ENCODE measurements at regions not wholly inside any gene's neighbourhood (a gene's known extent, or its start where the extent isn't known, plus 50 kb on each side); places are given as distances from the start of the nearest gene placed in this dataset.

DNA sequence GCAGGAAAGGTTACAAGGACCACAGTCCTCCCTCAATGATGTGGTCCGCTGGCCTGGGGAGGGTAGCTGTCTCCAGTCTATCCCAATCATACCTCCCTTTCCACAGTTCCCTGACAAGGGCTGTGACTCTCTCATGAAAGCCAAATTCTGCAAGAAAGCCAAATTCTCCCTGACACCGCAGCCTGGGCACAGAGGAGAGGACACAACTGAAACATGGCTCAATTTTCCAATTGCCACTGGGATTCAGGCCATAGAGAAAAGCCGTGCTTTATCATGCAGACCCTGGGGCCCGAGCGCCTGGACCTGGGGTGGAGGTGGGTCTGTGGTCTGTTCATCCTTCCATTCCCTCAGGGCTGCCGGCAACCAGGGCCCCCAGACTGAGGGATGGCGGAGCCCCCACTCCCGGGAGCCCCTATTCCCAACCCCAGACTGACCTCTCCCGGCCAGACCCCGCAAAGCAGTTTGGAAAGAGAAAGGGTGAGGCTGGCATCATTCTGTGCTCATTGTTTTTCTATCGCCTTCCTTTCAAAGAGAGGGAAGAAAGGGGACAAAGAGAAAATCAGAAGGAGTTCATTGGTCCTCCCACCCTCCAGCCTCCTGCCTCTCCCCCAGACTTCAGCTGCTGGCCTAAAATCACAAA, 239.5 kb downstream of the BUD13 start:
- peak in 5 of 6 donors; percentile 22 to 88 (median 40) for DNase-seq (ENCODE audit: low read depth in 4 of 6, low spot score in 6 of 6)
- H3K4me1 ChIP-seq (ENCODE audit: control insufficient read depth, insufficient read depth, low read length) = peaks cover 31% of the 10 kb centered on the region
- H3K27ac ChIP-seq (ENCODE audit: low read depth, low read length) = no peak overlapping the region
- H3K36me3 ChIP-seq (ENCODE audit: control insufficient read depth, insufficient read depth, low read length) = no peaks in the 10 kb centered on the region
- peaks cover 6% of the 10 kb centered on the region for H3K27me3 ChIP-seq (ENCODE audit: control insufficient read depth, insufficient read depth, low read length)
- H3K4me3 ChIP-seq (ENCODE audit: low read depth, low read length) = no peak overlapping the region
- 60% methylated on average over 5 of the region's 11 CpGs for WGBS (ENCODE audit: insufficient coverage)
- peaks cover 6% of the 10 kb centered on the region for H3K9me3 ChIP-seq (ENCODE audit: control insufficient read depth, insufficient read depth, low read length)

DNA sequence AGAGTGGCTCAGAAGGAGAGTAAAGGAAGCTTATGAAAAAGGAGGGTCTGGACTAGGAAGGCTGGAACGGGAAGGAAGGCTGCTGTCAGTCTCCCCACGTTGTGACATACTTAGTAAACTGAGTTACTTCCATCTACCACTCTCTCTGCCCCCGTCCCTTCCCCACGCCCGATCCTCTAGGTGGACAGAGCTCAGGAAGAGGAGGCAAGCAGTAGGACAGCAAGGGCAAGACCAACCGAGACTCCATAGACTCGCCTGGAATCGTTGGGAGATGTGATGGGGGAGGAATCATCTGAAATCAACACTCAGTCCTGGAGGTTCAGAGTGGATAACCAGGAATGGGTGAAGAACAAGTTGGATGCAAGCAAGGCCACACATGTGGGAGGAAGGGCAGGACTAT, 240.7 kb downstream of the BUD13 start:
- Histone ChIP-seq H3K9me3 (ENCODE audit: control insufficient read depth, insufficient read depth, low read length) (peaks cover 6% of the 10 kb centered on the region), H3K4me1 (ENCODE audit: control insufficient read depth, insufficient read depth, low read length) (peaks cover 31% of the 10 kb centered on the region), H3K36me3 (ENCODE audit: control insufficient read depth, insufficient read depth, low read length) (no peaks in the 10 kb centered on the region), H3K4me3 (ENCODE audit: low read depth, low read length) (no peak overlapping the region), H3K27me3 (ENCODE audit: control insufficient read depth, insufficient read depth, low read length) (peaks cover 6% of the 10 kb centered on the region), H3K27ac (ENCODE audit: low read depth, low read length) (no peak overlapping the region)
- 94% methylated on average over 3 of the region's 8 CpGs for WGBS (ENCODE audit: insufficient coverage)
- DNase-seq (ENCODE audit: low read depth in 4 of 6, low spot score in 6 of 6) = no peak

GRCh38 chr11:116530705-116531104, 242.1 kb downstream of the BUD13 start:
- H3K4me1 ChIP-seq (ENCODE audit: control insufficient read depth, insufficient read depth, low read length) = peaks cover 22% of the 10 kb centered on the region
- H3K36me3 ChIP-seq (ENCODE audit: control insufficient read depth, insufficient read depth, low read length) = no peaks in the 10 kb centered on the region
- no peak overlapping the region for H3K4me3 ChIP-seq (ENCODE audit: low read depth, low read length)
- no CpG with 5 or more reads among the region's 2 CpGs for WGBS (ENCODE audit: insufficient coverage)
- DNase-seq (ENCODE audit: low read depth in 4 of 6, low spot score in 6 of 6) = no peak
- H3K27ac ChIP-seq (ENCODE audit: low read depth, low read length) = no peak overlapping the region
- H3K27me3 ChIP-seq (ENCODE audit: control insufficient read depth, insufficient read depth, low read length) = peaks cover 6% of the 10 kb centered on the region
- H3K9me3 ChIP-seq (ENCODE audit: control insufficient read depth, insufficient read depth, low read length) = peaks cover 6% of the 10 kb centered on the region

GRCh38 chr11:116529271-116529670, 243.5 kb downstream of the BUD13 start:
- WGBS (ENCODE audit: insufficient coverage) = 43% methylated on average over 2 of the region's 4 CpGs
- Histone ChIP-seq H3K27ac (ENCODE audit: low read depth, low read length) (no peak overlapping the region), H3K4me3 (ENCODE audit: low read depth, low read length) (no peak overlapping the region), H3K27me3 (ENCODE audit: control insufficient read depth, insufficient read depth, low read length) (peaks cover 6% of the 10 kb centered on the region), H3K4me1 (ENCODE audit: control insufficient read depth, insufficient read depth, low read length) (peaks cover 14% of the 10 kb centered on the region), H3K36me3 (ENCODE audit: control insufficient read depth, insufficient read depth, low read length) (no peaks in the 10 kb centered on the region), H3K9me3 (ENCODE audit: control insufficient read depth, insufficient read depth, low read length) (peaks cover 6% of the 10 kb centered on the region)
- DNase-seq (ENCODE audit: low read depth in 4 of 6, low spot score in 6 of 6) = no peak

DNA sequence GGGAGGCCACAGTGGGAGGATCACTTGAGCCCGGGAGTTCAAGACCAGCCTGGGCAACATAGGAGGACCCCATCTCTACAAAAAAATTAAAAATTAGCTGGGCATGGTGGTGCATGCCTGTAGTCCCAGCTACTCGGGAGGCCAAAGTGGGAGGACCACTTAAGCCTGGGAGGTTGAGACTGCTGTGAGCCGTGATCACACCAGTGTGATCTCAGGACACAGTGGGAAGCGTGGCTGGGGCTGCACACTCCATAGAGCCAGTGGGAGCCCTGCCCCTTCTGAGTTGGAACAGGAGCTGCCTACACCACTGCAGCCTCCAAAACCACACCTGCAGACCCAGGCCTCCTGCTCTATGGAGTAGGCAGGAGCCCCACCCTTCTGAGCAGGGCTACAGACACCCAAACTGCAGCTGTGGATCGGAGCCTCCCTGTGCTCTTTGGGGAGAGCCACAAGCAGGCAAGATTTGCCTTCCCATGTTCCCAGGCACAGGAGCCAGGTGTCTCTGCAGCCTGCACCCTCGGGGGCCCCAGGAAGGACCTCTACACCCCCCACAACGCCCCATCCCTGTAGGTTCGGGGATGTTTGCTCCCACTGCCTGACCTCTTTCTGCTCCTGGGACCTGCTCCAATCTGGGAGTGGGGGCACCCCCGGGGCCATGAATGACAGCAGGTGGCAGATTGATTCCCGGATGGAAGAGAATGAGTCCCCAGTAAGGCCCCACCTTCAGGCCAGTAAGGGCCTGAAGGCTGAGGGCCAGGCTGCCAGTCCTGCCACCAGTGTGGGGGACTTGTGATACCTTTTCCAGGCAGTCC, 245.4 kb downstream of the BUD13 start:
- Histone ChIP-seq H3K4me1 (ENCODE audit: control insufficient read depth, insufficient read depth, low read length) (no peaks in the 10 kb centered on the region), H3K27me3 (ENCODE audit: control insufficient read depth, insufficient read depth, low read length) (peaks cover 6% of the 10 kb centered on the region), H3K27ac (ENCODE audit: low read depth, low read length) (no peak overlapping the region), H3K4me3 (ENCODE audit: low read depth, low read length) (no peak overlapping the region), H3K36me3 (ENCODE audit: control insufficient read depth, insufficient read depth, low read length) (no peaks in the 10 kb centered on the region), H3K9me3 (ENCODE audit: control insufficient read depth, insufficient read depth, low read length) (peaks cover 6% of the 10 kb centered on the region)
- no peak for DNase-seq (ENCODE audit: low read depth in 4 of 6, low spot score in 6 of 6)
- 95% methylated on average over 9 of the region's 10 CpGs for WGBS (ENCODE audit: insufficient coverage)

DNA sequence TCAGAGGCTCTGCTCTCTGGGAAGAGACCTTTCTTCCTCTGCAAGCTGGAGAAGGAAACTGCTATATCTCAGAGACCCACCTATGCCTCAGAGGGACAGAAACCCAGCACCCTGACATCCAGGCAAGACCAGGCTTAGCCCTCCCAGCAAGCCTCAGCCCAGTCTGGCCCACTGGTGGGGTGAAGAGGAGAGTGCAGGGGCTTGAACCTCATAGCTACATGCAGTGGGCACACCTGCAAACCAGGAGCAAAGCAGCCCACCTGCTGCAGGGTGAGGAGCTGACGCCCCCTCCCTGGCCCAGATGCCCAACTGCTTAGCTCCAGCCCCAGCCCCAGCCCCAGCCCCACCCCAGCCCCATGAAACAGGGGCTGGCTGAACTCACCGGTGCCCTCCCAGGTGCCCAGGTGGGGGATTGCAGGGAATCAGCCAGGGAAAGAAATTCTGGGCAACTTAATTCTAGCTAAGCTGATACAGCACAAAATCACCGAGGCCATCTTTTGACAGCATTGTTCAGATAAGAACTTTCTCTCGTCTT, 246.8 kb downstream of the BUD13 start:
- H3K4me3 ChIP-seq (ENCODE audit: low read depth, low read length) = no peak overlapping the region
- peaks cover 4% of the 10 kb centered on the region for H3K27me3 ChIP-seq (ENCODE audit: control insufficient read depth, insufficient read depth, low read length)
- H3K4me1 ChIP-seq (ENCODE audit: control insufficient read depth, insufficient read depth, low read length) = no peaks in the 10 kb centered on the region
- no peak overlapping the region for H3K27ac ChIP-seq (ENCODE audit: low read depth, low read length)
- H3K9me3 ChIP-seq (ENCODE audit: control insufficient read depth, insufficient read depth, low read length) = peaks cover 2% of the 10 kb centered on the region
- no peak for DNase-seq (ENCODE audit: low read depth in 4 of 6, low spot score in 6 of 6)
- no peaks in the 10 kb centered on the region for H3K36me3 ChIP-seq (ENCODE audit: control insufficient read depth, insufficient read depth, low read length)
- 100% methylated on average over 2 of the region's 4 CpGs for WGBS (ENCODE audit: insufficient coverage)

- no peak for DNase-seq (ENCODE audit: low read depth in 4 of 6, low spot score in 6 of 6)
- WGBS (ENCODE audit: insufficient coverage) = 100% methylated on average over 4 of the region's 5 CpGs
- Histone ChIP-seq H3K27ac (ENCODE audit: low read depth, low read length) (no peak overlapping the region), H3K4me3 (ENCODE audit: low read depth, low read length) (no peak overlapping the region), H3K9me3 (ENCODE audit: control insufficient read depth, insufficient read depth, low read length) (peaks cover 1% of the 10 kb centered on the region), H3K4me1 (ENCODE audit: control insufficient read depth, insufficient read depth, low read length) (peaks cover 3% of the 10 kb centered on the region), H3K36me3 (ENCODE audit: control insufficient read depth, insufficient read depth, low read length) (no peaks in the 10 kb centered on the region), H3K27me3 (ENCODE audit: control insufficient read depth, insufficient read depth, low read length) (no peaks in the 10 kb centered on the region)
Observed at GRCh38 chr11:116519499-116519898, 253.3 kb downstream of the BUD13 start.

DNA sequence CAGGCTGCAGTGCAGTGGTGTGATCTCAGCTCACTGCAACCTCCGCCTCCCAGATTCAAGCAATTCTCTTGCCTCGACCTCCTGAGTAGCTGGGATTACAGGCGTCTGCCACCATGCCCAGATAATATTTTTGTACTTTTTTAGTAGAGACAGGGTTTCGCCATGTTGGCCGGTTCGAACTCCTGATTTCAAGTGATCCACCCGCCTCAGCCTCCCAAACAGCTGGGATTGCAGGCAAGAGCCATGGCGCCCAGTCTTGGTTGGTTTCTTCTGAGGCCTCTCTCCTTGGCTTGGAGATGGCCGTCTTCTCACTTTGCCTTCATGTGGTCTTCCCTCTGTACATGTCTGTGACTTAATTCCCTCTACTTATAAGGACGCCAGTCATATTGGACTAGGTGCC, 254.6 kb downstream of the BUD13 start:
- peaks cover 1% of the 10 kb centered on the region for H3K9me3 ChIP-seq (ENCODE audit: control insufficient read depth, insufficient read depth, low read length)
- peaks cover 3% of the 10 kb centered on the region for H3K4me1 ChIP-seq (ENCODE audit: control insufficient read depth, insufficient read depth, low read length)
- no peaks in the 10 kb centered on the region for H3K36me3 ChIP-seq (ENCODE audit: control insufficient read depth, insufficient read depth, low read length)
- no peaks in the 10 kb centered on the region for H3K27me3 ChIP-seq (ENCODE audit: control insufficient read depth, insufficient read depth, low read length)
- DNase-seq (ENCODE audit: low read depth in 4 of 6, low spot score in 6 of 6) = no peak
- 97% methylated on average over 8 of the region's 10 CpGs for whole genome bisulfite sequencing (ENCODE audit: insufficient coverage)
- no peak overlapping the region for H3K4me3 ChIP-seq (ENCODE audit: low read depth, low read length)
- H3K27ac ChIP-seq (ENCODE audit: low read depth, low read length) = no peak overlapping the region

DNA sequence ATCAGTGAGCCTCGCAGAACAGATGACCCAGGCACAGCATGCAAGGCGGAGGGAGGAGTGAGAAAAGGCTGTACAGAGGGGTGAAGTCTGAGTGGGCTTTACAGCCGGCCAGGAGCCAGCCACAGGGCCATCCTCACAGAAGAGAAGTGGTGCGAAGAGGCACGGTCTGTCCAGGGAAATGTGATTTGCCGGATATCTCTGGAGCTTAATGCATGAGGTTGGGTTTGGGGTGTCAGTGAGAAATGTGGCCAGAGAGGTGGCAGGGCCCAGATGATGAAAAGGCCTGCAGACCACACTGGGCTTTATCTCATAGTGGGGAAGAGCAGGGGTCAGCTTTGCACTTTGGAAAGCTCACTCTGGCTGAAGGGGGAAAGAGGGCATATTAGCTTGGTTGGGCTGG, 255.2 kb downstream of the BUD13 start:
- H3K27me3 ChIP-seq (ENCODE audit: control insufficient read depth, insufficient read depth, low read length) = no peaks in the 10 kb centered on the region
- no peak overlapping the region for H3K27ac ChIP-seq (ENCODE audit: low read depth, low read length)
- 58% methylated on average over 6 of the region's 6 CpGs for WGBS (ENCODE audit: insufficient coverage)
- peaks cover 1% of the 10 kb centered on the region for H3K9me3 ChIP-seq (ENCODE audit: control insufficient read depth, insufficient read depth, low read length)
- no peak overlapping the region for H3K4me3 ChIP-seq (ENCODE audit: low read depth, low read length)
- H3K36me3 ChIP-seq (ENCODE audit: control insufficient read depth, insufficient read depth, low read length) = no peaks in the 10 kb centered on the region
- no peak for DNase-seq (ENCODE audit: low read depth in 4 of 6, low spot score in 6 of 6)
- peaks cover 3% of the 10 kb centered on the region for H3K4me1 ChIP-seq (ENCODE audit: control insufficient read depth, insufficient read depth, low read length)

GRCh38 chr11:116517077-116517476, 255.7 kb downstream of the BUD13 start:
- no peak for DNase-seq (ENCODE audit: low read depth in 4 of 6, low spot score in 6 of 6)
- peaks cover 3% of the 10 kb centered on the region for H3K4me1 ChIP-seq (ENCODE audit: control insufficient read depth, insufficient read depth, low read length)
- H3K9me3 ChIP-seq (ENCODE audit: control insufficient read depth, insufficient read depth, low read length) = peaks cover 1% of the 10 kb centered on the region
- H3K4me3 ChIP-seq (ENCODE audit: low read depth, low read length) = no peak overlapping the region
- no peaks in the 10 kb centered on the region for H3K27me3 ChIP-seq (ENCODE audit: control insufficient read depth, insufficient read depth, low read length)
- no peaks in the 10 kb centered on the region for H3K36me3 ChIP-seq (ENCODE audit: control insufficient read depth, insufficient read depth, low read length)
- WGBS (ENCODE audit: insufficient coverage) = 63% methylated on average over 3 of the region's 4 CpGs
- no peak overlapping the region for H3K27ac ChIP-seq (ENCODE audit: low read depth, low read length)
